ENCODE measurements at regions not wholly inside any gene's neighbourhood (a gene's known extent, or its start where the extent isn't known, plus 50 kb on each side); places are given as distances from the start of the nearest gene placed in this dataset.

DNA sequence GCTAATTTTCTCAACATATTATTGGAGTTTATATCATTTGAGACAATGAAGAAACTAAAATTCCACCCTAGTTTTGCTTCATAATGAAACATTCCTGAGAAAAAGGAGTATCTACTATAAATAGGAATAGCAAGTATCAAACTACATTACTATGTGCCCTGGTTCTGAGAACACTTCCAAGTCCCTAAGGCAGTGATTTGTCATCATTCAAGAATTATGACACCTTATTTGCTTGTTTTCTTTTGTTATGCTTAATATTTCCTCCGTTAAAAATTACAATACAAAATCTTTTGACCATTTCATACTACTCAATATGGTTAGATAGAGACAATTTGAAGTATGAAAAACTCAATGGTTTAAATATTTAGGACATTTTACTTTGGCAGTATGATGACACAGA is 707.8 kb upstream of the GOLIM4 start:
- TF ChIP-seq POLR2A (IDR thresholded peaks at IDR 0.05; ENCODE audit: borderline replicate concordance, extremely low read depth, insufficient read depth, insufficient read length): no peak
- TF ChIP-seq, protein P1, sequence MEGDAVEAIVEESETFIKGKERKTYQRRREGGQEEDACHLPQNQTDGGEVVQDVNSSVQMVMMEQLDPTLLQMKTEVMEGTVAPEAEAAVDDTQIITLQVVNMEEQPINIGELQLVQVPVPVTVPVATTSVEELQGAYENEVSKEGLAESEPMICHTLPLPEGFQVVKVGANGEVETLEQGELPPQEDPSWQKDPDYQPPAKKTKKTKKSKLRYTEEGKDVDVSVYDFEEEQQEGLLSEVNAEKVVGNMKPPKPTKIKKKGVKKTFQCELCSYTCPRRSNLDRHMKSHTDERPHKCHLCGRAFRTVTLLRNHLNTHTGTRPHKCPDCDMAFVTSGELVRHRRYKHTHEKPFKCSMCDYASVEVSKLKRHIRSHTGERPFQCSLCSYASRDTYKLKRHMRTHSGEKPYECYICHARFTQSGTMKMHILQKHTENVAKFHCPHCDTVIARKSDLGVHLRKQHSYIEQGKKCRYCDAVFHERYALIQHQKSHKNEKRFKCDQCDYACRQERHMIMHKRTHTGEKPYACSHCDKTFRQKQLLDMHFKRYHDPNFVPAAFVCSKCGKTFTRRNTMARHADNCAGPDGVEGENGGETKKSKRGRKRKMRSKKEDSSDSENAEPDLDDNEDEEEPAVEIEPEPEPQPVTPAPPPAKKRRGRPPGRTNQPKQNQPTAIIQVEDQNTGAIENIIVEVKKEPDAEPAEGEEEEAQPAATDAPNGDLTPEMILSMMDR (IDR thresholded peaks at IDR 0.05 in 2 of 3, conservative IDR thresholded peaks at IDR 0.05 in 1 of 3; ENCODE audit: borderline replicate concordance in 1 of 3, insufficient read depth in 1 of 3, low read depth in 2 of 3, low read length in 2 of 3): no peak
- TF ChIP-seq POLR2AphosphoS5 (IDR thresholded peaks at IDR 0.05; ENCODE audit: low read depth, low read length): no peak
- no peak for TF ChIP-seq CEBPB (IDR thresholded peaks at IDR 0.05; ENCODE audit: low read depth)
- TF ChIP-seq EZH2 (IDR thresholded peaks at IDR 0.05): no peak
- no peak for TF ChIP-seq SIN3A (IDR thresholded peaks at IDR 0.05; ENCODE audit: low read depth)
- TF ChIP-seq ZFX (IDR thresholded peaks at IDR 0.05): no peak
- TF ChIP-seq ZNF274 (IDR thresholded peaks at IDR 0.05; ENCODE audit: low read depth, low read length): no peak
- TF ChIP-seq FOSL1 (IDR thresholded peaks at IDR 0.05; ENCODE audit: low read depth): no peak
- TF ChIP-seq, protein P2, sequence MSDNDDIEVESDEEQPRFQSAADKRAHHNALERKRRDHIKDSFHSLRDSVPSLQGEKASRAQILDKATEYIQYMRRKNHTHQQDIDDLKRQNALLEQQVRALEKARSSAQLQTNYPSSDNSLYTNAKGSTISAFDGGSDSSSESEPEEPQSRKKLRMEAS (IDR thresholded peaks at IDR 0.05): no peak
- TF ChIP-seq RAD21 (IDR thresholded peaks at IDR 0.05; ENCODE audit: low read depth): no peak
- TF ChIP-seq ELF1 (IDR thresholded peaks at IDR 0.05; ENCODE audit: borderline replicate concordance, low read depth): no peak
- TF ChIP-seq, protein P3, sequence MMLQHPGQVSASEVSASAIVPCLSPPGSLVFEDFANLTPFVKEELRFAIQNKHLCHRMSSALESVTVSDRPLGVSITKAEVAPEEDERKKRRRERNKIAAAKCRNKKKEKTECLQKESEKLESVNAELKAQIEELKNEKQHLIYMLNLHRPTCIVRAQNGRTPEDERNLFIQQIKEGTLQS (IDR thresholded peaks at IDR 0.05): no peak
